ENCODE measurements at regions not wholly inside any gene's neighbourhood (a gene's known extent, or its start where the extent isn't known, plus 50 kb on each side); places are given as distances from the start of the nearest gene placed in this dataset.

DNA sequence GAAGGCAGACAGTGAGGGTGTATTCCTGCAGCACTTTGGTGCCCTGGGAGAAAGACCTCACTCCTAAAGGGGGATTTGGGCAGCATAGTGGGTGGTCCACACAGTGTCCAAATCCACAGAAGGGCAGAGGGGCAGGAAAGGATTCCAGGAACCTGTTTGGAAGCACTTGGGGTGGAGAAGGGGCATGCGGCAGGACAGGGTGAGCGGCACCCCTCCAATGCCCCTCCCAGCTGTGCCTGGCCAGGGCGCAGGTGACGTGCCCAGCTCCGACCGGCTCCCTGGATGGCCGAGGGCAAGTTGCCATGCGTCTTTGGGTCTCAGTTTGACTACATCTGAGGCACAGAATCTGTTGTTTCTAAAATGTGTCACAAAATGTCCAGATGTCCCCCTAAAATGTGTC, 66.5 kb upstream of the HMX1 start:
- no peak overlapping the region for H2AK9ac ChIP-seq (replicated peaks; ENCODE audit: low read depth, low read length, poor library complexity)
- in situ Hi-C loops (cut with MboI; ENCODE audit: low sequenced_read_pairs) = no loop called here
- H3K4me1 ChIP-seq (ENCODE audit: control insufficient read depth, insufficient read depth, low read length) = no peaks in the 10 kb centered on the region
- ChIA-PET POLR2A (ENCODE audit: unreplicated experiment) (no interaction called here), CTCF (no interaction called here)
- H2AFZ ChIP-seq (replicated peaks; ENCODE audit: low read length, poor library complexity) = no peak overlapping the region
- no peaks in the 10 kb centered on the region for H3K79me1 ChIP-seq (ENCODE audit: low read depth in 1 of 2, low read length in 2 of 2)
- DNase-seq (no peak), ATAC-seq (ENCODE audit: low read depth) (no peak)
- H3K14ac ChIP-seq (replicated peaks; ENCODE audit: low read depth, low read length) = no peak overlapping the region
- WGBS, 2 experiments (ENCODE audit: extremely low coverage in 2 of 2, insufficient read length in 1 of 2) = no CpG with 5 or more reads among the region's 8 CpGs
- dilution Hi-C loops (cut with HindIII; ENCODE audit: low sequenced_read_pairs, unreplicated experiment) = no loop called here
- no peak overlapping the region for H2BK15ac ChIP-seq (ENCODE audit: low read depth, low read length)
- peaks cover 5% of the 10 kb centered on the region for H3K9me3 ChIP-seq (ENCODE audit: control insufficient read depth, insufficient read depth, low read length)
- no peak overlapping the region for H4K5ac ChIP-seq (ENCODE audit: low read depth, low read length)
- H2BK120ac ChIP-seq (ENCODE audit: low read depth, low read length) = no peak overlapping the region
- no peaks in the 10 kb centered on the region for H3K36me3 ChIP-seq (ENCODE audit: control insufficient read depth, insufficient read depth, low read length)
- H3K9ac ChIP-seq (ENCODE audit: low read depth, low read length) = no peak overlapping the region
- H3K4me3 ChIP-seq (ENCODE audit: insufficient read depth, low read depth, low read length) = no peak overlapping the region
- H3K18ac ChIP-seq (ENCODE audit: low read depth, low read length) = no peak overlapping the region
- H4K91ac ChIP-seq (ENCODE audit: insufficient read depth, low read depth, low read length) = no peak overlapping the region
- no peaks in the 10 kb centered on the region for H4K20me1 ChIP-seq (ENCODE audit: insufficient read depth, low read length)
- no TSS peak for BruUV-seq (replicated peaks)
- no peak overlapping the region for H3K27ac ChIP-seq (ENCODE audit: insufficient read depth, low read length)
- no peak overlapping the region for H2AK5ac ChIP-seq (ENCODE audit: low read depth, low read length)
- H3K23ac ChIP-seq (ENCODE audit: low read depth, low read length) = no peak overlapping the region
- no peak overlapping the region for H2BK20ac ChIP-seq (ENCODE audit: low read depth, low read length)
- no peak overlapping the region for H2BK5ac ChIP-seq (ENCODE audit: low read depth, low read length, poor library complexity, severe bottlenecking)
- H3K9me1 ChIP-seq (ENCODE audit: insufficient read depth, low read length) = no peaks in the 10 kb centered on the region
- H4K8ac ChIP-seq (ENCODE audit: low read depth in 2 of 2, low read length in 2 of 2) = no peak overlapping the region
- no peaks in the 10 kb centered on the region for H3K27me3 ChIP-seq (ENCODE audit: control insufficient read depth, insufficient read depth, low read length)
- H3K4ac ChIP-seq (ENCODE audit: low read depth, low read length) = no peak overlapping the region
- H3K4me2 ChIP-seq (ENCODE audit: low read depth, low read length) = no peak overlapping the region
- TF ChIP-seq NFE2L2 (IDR thresholded peaks at IDR 0.05; ENCODE audit: low read depth, low read length) = no peak
- TF ChIP-seq RCOR1 (IDR thresholded peaks at IDR 0.05; ENCODE audit: insufficient replicate concordance, low read length) = no peak
- no peak for TF ChIP-seq RAD21 (IDR thresholded peaks at IDR 0.05; ENCODE audit: low read length)
- no peak for TF ChIP-seq CEBPB (IDR thresholded peaks at IDR 0.05; ENCODE audit: low read depth, low read length)
- no peak for TF ChIP-seq MXI1 (IDR thresholded peaks at IDR 0.05; ENCODE audit: borderline replicate concordance, low read depth, low read length)
- TF ChIP-seq RFX5 (IDR thresholded peaks at IDR 0.05; ENCODE audit: low read depth, low read length) = no peak
- TF ChIP-seq POLR2A (IDR thresholded peaks at IDR 0.05; ENCODE audit: low read depth, low read length) = no peak
- TF ChIP-seq MAFK (IDR thresholded peaks at IDR 0.05; ENCODE audit: low read depth, low read length) = no peak
- no peak for TF ChIP-seq FOS (IDR thresholded peaks at IDR 0.05; ENCODE audit: low read depth, low read length)
- TF ChIP-seq BHLHE40 (IDR thresholded peaks at IDR 0.05; ENCODE audit: low read depth, low read length) = no peak
- TF ChIP-seq, protein P1, sequence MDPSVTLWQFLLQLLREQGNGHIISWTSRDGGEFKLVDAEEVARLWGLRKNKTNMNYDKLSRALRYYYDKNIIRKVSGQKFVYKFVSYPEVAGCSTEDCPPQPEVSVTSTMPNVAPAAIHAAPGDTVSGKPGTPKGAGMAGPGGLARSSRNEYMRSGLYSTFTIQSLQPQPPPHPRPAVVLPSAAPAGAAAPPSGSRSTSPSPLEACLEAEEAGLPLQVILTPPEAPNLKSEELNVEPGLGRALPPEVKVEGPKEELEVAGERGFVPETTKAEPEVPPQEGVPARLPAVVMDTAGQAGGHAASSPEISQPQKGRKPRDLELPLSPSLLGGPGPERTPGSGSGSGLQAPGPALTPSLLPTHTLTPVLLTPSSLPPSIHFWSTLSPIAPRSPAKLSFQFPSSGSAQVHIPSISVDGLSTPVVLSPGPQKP (IDR thresholded peaks at IDR 0.05; ENCODE audit: borderline replicate concordance, low read depth, low read length) = no peak
- no peak for TF ChIP-seq CHD1 (IDR thresholded peaks at IDR 0.05; ENCODE audit: low read depth, low read length)
- no peak for TF ChIP-seq SMC3 (IDR thresholded peaks at IDR 0.05; ENCODE audit: low read depth, low read length)
- TF ChIP-seq, protein P2, sequence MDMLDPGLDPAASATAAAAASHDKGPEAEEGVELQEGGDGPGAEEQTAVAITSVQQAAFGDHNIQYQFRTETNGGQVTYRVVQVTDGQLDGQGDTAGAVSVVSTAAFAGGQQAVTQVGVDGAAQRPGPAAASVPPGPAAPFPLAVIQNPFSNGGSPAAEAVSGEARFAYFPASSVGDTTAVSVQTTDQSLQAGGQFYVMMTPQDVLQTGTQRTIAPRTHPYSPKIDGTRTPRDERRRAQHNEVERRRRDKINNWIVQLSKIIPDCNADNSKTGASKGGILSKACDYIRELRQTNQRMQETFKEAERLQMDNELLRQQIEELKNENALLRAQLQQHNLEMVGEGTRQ (IDR thresholded peaks at IDR 0.05; ENCODE audit: low read depth, low read length) = no peak
- no peak for TF ChIP-seq MAZ (IDR thresholded peaks at IDR 0.05; ENCODE audit: borderline replicate concordance, low read depth, low read length)
- TF ChIP-seq, protein P3, sequence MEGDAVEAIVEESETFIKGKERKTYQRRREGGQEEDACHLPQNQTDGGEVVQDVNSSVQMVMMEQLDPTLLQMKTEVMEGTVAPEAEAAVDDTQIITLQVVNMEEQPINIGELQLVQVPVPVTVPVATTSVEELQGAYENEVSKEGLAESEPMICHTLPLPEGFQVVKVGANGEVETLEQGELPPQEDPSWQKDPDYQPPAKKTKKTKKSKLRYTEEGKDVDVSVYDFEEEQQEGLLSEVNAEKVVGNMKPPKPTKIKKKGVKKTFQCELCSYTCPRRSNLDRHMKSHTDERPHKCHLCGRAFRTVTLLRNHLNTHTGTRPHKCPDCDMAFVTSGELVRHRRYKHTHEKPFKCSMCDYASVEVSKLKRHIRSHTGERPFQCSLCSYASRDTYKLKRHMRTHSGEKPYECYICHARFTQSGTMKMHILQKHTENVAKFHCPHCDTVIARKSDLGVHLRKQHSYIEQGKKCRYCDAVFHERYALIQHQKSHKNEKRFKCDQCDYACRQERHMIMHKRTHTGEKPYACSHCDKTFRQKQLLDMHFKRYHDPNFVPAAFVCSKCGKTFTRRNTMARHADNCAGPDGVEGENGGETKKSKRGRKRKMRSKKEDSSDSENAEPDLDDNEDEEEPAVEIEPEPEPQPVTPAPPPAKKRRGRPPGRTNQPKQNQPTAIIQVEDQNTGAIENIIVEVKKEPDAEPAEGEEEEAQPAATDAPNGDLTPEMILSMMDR (conservative IDR thresholded peaks at IDR 0.05; ENCODE audit: low read depth, low read length) = no peak
- intact Hi-C loops (cut with micrococcal nuclease) = no loop called here
- H3K56ac ChIP-seq (ENCODE audit: extremely low read depth, insufficient read depth, low read length) = no peak overlapping the region

All from IMR-90 (cell line).